GM23338 (cell line): ENCODE measurements at regions not wholly inside any gene's neighbourhood (a gene's known extent, or its start where the extent isn't known, plus 50 kb on each side); places are given as distances from the start of the nearest gene placed in this dataset.

Source experiments
- ATAC-seq: fragments of 200-7000 bp; cut with Tn5 transposase; 3 replicates; pipeline ENCODE4 v1.9.1; 2020
- DNase-seq: peaks from one replicate; pipeline ENCODE4 v3.0.0-alpha.2; 2015; ENCODE audit warnings: low spot score
- H2AFZ ChIP-seq: fragments of 200-600 bp; sonication (generic); 2 replicates; pipeline ENCODE4 v1.8.0; 2016; ENCODE audit warnings: antibody characterized with exemption, mild to moderate bottlenecking, moderate library complexity
- H3F3A ChIP-seq: fragments of 200-600 bp; sonication (generic); replicated peaks from 2 replicates; pipeline ENCODE4 v1.8.0; 2017; ENCODE audit warnings: antibody characterized with exemption, mixed run types, low read depth
- H3K27ac ChIP-seq: fragments of 200-600 bp; sonication (generic); 2 replicates; pipeline ENCODE4 v1.6.1; 2016; ENCODE audit warnings: low read depth
- H3K27me3 ChIP-seq: fragments of 200-600 bp; sonication (generic); 2 replicates; pipeline ENCODE4 v1.8.0; 2016; ENCODE audit warnings: mild to moderate bottlenecking, mixed run types, moderate library complexity; ENCODE audit not compliant: insufficient read depth
- H3K36me3 ChIP-seq: fragments of 200-600 bp; sonication (generic); 2 replicates; pipeline ENCODE4 v1.8.0; 2016; ENCODE audit warnings: mild to moderate bottlenecking; ENCODE audit not compliant: insufficient read depth
- H3K4me1 ChIP-seq: fragments of 200-600 bp; sonication (generic); 2 replicates; pipeline ENCODE4 v1.8.0; 2016; ENCODE audit warnings: mild to moderate bottlenecking, moderate library complexity; ENCODE audit not compliant: insufficient read depth
- H3K4me2 ChIP-seq: fragments of 200-600 bp; sonication (generic); 2 replicates; pipeline ENCODE4 v1.7.1; 2017; ENCODE audit warnings: mixed run types
- H3K4me3 ChIP-seq: fragments of 200-600 bp; sonication (generic); 2 replicates; pipeline ENCODE4 v1.6.1; 2016; ENCODE audit warnings: mixed run types
- H3K79me2 ChIP-seq: fragments of 200-600 bp; sonication (generic); replicated peaks from 2 replicates; pipeline ENCODE4 v1.8.0; 2017; ENCODE audit warnings: mild to moderate bottlenecking; ENCODE audit not compliant: insufficient read depth
- H3K9me2 ChIP-seq: fragments of 200-600 bp; sonication (generic); 2 replicates; pipeline ENCODE4 v1.8.0; 2017; ENCODE audit not compliant: insufficient read depth
- H4K20me1 ChIP-seq: fragments of 200-600 bp; sonication (generic); replicated peaks from 2 replicates; pipeline ENCODE4 v1.8.0; 2017; ENCODE audit warnings: mild to moderate bottlenecking; ENCODE audit not compliant: insufficient read depth
- H3K27ac Mint-ChIP-seq: 2 replicates; pipeline ENCODE4 v1.8.0; 2020; ENCODE audit warnings: inconsistent platforms, mild to moderate bottlenecking, moderate library complexity, mixed read lengths
- H3K27me3 Mint-ChIP-seq: 3 replicates; pipeline ENCODE4 v1.8.0; 2022; ENCODE audit warnings: low read depth, mild to moderate bottlenecking, moderate library complexity, mixed read lengths, inconsistent platforms; ENCODE audit not compliant: insufficient read depth, poor library complexity
- H3K36me3 Mint-ChIP-seq: 3 replicates; pipeline ENCODE4 v1.8.0; 2021; ENCODE audit warnings: low read depth, mild to moderate bottlenecking, inconsistent platforms, moderate library complexity, mixed read lengths
- H3K4me1 Mint-ChIP-seq: 3 replicates; pipeline ENCODE4 v1.8.0; 2020; ENCODE audit warnings: mild to moderate bottlenecking, inconsistent platforms, mixed read lengths
- H3K4me3 Mint-ChIP-seq: 3 replicates; pipeline ENCODE4 v1.8.0; 2021; ENCODE audit warnings: moderate library complexity, mild to moderate bottlenecking, inconsistent platforms, mixed read lengths
- H3K9me3 Mint-ChIP-seq: 3 replicates; pipeline ENCODE4 v1.8.0; 2020; ENCODE audit warnings: moderate library complexity, mild to moderate bottlenecking, inconsistent platforms, mixed read lengths
- CTCF ChIP-seq, 2 experiments: fragments of 200-600 bp in 1 of 2; sonication (generic) in 1 of 2; conservative IDR thresholded peaks; 2 replicates each; pipeline versions ENCODE4 v1.5.1 to v1.6.1; 2016 to 2017; ENCODE audit warnings: antibody characterized with exemption in 2 of 2, low read depth in 2 of 2, mild to moderate bottlenecking in 2 of 2, moderate library complexity in 1 of 2
- ETS1 ChIP-seq: IDR thresholded peaks from 2 replicates; pipeline ENCODE4 v1.6.1; 2016; ENCODE audit warnings: antibody characterized with exemption
- EZH2 ChIP-seq: fragments of 200-600 bp; sonication (generic); IDR thresholded peaks from one replicate; pipeline ENCODE4 v1.8.0; 2017; ENCODE audit warnings: antibody characterized with exemption, mild to moderate bottlenecking, low read depth; ENCODE audit not compliant: unreplicated experiment
- EZH2phosphoT487 ChIP-seq: fragments of 200-600 bp; sonication (generic); IDR thresholded peaks from one replicate; pipeline ENCODE4 v1.8.1; 2018; ENCODE audit warnings: antibody characterized with exemption; ENCODE audit not compliant: unreplicated experiment
- JUNB ChIP-seq: IDR thresholded peaks from one replicate; pipeline ENCODE4 v1.6.1; 2016; ENCODE audit warnings: antibody characterized with exemption; ENCODE audit not compliant: unreplicated experiment
- NANOG ChIP-seq: IDR thresholded peaks from 2 replicates; pipeline ENCODE4 v1.6.1; 2016; ENCODE audit warnings: antibody characterized with exemption, borderline replicate concordance
- POLR2AphosphoS5 ChIP-seq: IDR thresholded peaks from 2 replicates; pipeline ENCODE4 v1.6.1; 2016; ENCODE audit warnings: antibody characterized with exemption, low read depth
- REST ChIP-seq: IDR thresholded peaks from one replicate; pipeline ENCODE4 v1.6.1; 2018; ENCODE audit warnings: antibody characterized with exemption; ENCODE audit not compliant: unreplicated experiment
- STAT1 ChIP-seq: IDR thresholded peaks from one replicate; pipeline ENCODE4 v1.6.1; 2016; ENCODE audit warnings: antibody characterized with exemption; ENCODE audit not compliant: unreplicated experiment
- ZNF114 ChIP-seq: fragments of 250-450 bp; sonication (Bioruptor Pico); IDR thresholded peaks from 2 replicates; pipeline ENCODE4 v1.5.0; 2020; ENCODE audit warnings: mild to moderate bottlenecking, moderate library complexity
- ZNF331 ChIP-seq: fragments of 250-450 bp; sonication (Bioruptor Pico); IDR thresholded peaks from 2 replicates; pipeline ENCODE4 v1.5.0; 2020; ENCODE audit warnings: low read depth, mild to moderate bottlenecking, moderate library complexity
- ZNF462 ChIP-seq: fragments of 250-450 bp; sonication (Bioruptor Pico); IDR thresholded peaks from 2 replicates; pipeline ENCODE4 v1.5.0; 2020; ENCODE audit warnings: mild to moderate bottlenecking, moderate library complexity

- TF ChIP-seq ZNF462 (CRISPR knock-in tag): no peak
- no peak for TF ChIP-seq EZH2phosphoT487
- TF ChIP-seq CTCF (conservative IDR thresholded peaks at IDR 0.05; ENCODE audit: low read depth in 2 of 2): no peak
- no peak for TF ChIP-seq ZNF114
- no peak for TF ChIP-seq STAT1
- no peak for TF ChIP-seq JUNB
- TF ChIP-seq POLR2AphosphoS5: no peak
- TF ChIP-seq ZNF331 (CRISPR knock-in tag): no peak
Observed at GRCh38 chr10:4494551-4494950, 331.5 kb upstream of the AKR1E2 start (continued).

GRCh38 chr10:4492202-4492601 is 333.8 kb upstream of the AKR1E2 start:
- no peak overlapping the region for H3K4me3 Mint-ChIP-seq
- Histone ChIP-seq H3K9me2 (peaks cover 19% of the 10 kb centered on the region), H3K36me3 (no peaks in the 10 kb centered on the region), H3K4me2 (no peak overlapping the region), H2AFZ (no peak overlapping the region), H3K79me2 (no peaks in the 10 kb centered on the region), H3K4me1 (no peaks in the 10 kb centered on the region), H3K27me3 (no peaks in the 10 kb centered on the region), H3K27ac (no peak overlapping the region), H3K4me3 (no peak overlapping the region), H3F3A (no peaks in the 10 kb centered on the region), H4K20me1 (no peaks in the 10 kb centered on the region)
- H3K36me3 Mint-ChIP-seq: no peaks in the 10 kb centered on the region
- no peak overlapping the region for H3K27ac Mint-ChIP-seq
- peaks cover 3% of the 10 kb centered on the region for H3K27me3 Mint-ChIP-seq
- no peak for DNase-seq
- H3K9me3 Mint-ChIP-seq: peaks cover 5% of the 10 kb centered on the region; the same call in 1 of the 3 replicates
- H3K4me1 Mint-ChIP-seq: no peaks in the 10 kb centered on the region
- no peak for ATAC-seq
- TF ChIP-seq ZNF114: no peak
- no peak for TF ChIP-seq REST
- no peak for TF ChIP-seq EZH2
- no peak for TF ChIP-seq ETS1
- TF ChIP-seq NANOG: no peak
- TF ChIP-seq JUNB: no peak
